ENCODE measurements at regions not wholly inside any gene's neighbourhood (a gene's known extent, or its start where the extent isn't known, plus 50 kb on each side); places are given as distances from the start of the nearest gene placed in this dataset.

GRCh38 chr7:411677-412312 is 107.9 kb downstream of the PDGFA start:
- TF ChIP-seq POLR2A (IDR thresholded peaks at IDR 0.05): no peak
- TF ChIP-seq CTCF (IDR thresholded peaks at IDR 0.05): no peak
- H3K36me3 ChIP-seq: no peaks in the 10 kb centered on the region
- no peak for DNase-seq
- WGBS, 2 donors: 70 to 100% methylated on average over 1 to 12 of the region's 29 CpGs
- intact Hi-C loops (cut with DNase I): no loop called here
- H3K4me1 ChIP-seq: no peaks in the 10 kb centered on the region
- H3K27me3 ChIP-seq: peaks cover 0 to 40% (median 0%) of the 10 kb centered on the region in 4 donors
- H3K27ac ChIP-seq: no peak overlapping the region
- H3K4me3 ChIP-seq: no peak overlapping the region
- H3K9me3 ChIP-seq: peaks cover 0 to under 1% (median 0%) of the 10 kb centered on the region in 3 donors

GRCh38 chr7:412313-412710 is 107.3 kb downstream of the PDGFA start:
- Histone ChIP-seq H3K9me3 (peaks cover 0 to 5% (median 0%) of the 10 kb centered on the region in 3 donors), H3K4me3 (no peak overlapping the region), H3K27me3 (peaks cover 0 to 35% (median 0%) of the 10 kb centered on the region in 4 donors), H3K4me1 (no peaks in the 10 kb centered on the region), H3K36me3 (no peaks in the 10 kb centered on the region), H3K27ac (no peak overlapping the region)
- DNase-seq: no peak
- intact Hi-C loops (cut with DNase I): no loop called here
- 66 to 86% methylated on average over 10 to 11 of the region's 13 CpGs for WGBS, 2 donors
- TF ChIP-seq CTCF (IDR thresholded peaks at IDR 0.05) (no peak), POLR2A (IDR thresholded peaks at IDR 0.05) (no peak)

- H3K36me3 ChIP-seq: no peaks in the 10 kb centered on the region
- H3K4me1 ChIP-seq: no peaks in the 10 kb centered on the region
- intact Hi-C loops (cut with DNase I): no loop called here
- peaks cover 0 to 14% (median 7%) of the 10 kb centered on the region in 3 donors for H3K9me3 ChIP-seq
- H3K27ac ChIP-seq: no peak overlapping the region
- WGBS, 2 donors: 94 to 100% methylated on average over 1 to 3 of the region's 35 CpGs
- DNase-seq: no peak
- TF ChIP-seq CTCF (IDR thresholded peaks at IDR 0.05) (no peak), POLR2A (IDR thresholded peaks at IDR 0.05) (no peak)
- peaks cover 0 to 15% (median 0%) of the 10 kb centered on the region in 4 donors for H3K27me3 ChIP-seq
- H3K4me3 ChIP-seq: no peak overlapping the region
Measured at GRCh38 chr7:414681-415560, 104.7 kb downstream of the PDGFA start.

GRCh38 chr7:415646-416525 is 103.8 kb downstream of the PDGFA start:
- 83 to 86% methylated on average over 16 to 23 of the region's 35 CpGs for WGBS, 2 donors
- Histone ChIP-seq H3K27ac (no peak overlapping the region), H3K36me3 (no peaks in the 10 kb centered on the region), H3K9me3 (peaks cover 0 to 14% (median 7%) of the 10 kb centered on the region in 3 donors), H3K4me3 (no peak overlapping the region), H3K27me3 (peaks cover 0 to 6% (median 0%) of the 10 kb centered on the region in 4 donors), H3K4me1 (no peaks in the 10 kb centered on the region)
- DNase-seq: no peak
- TF ChIP-seq POLR2A (IDR thresholded peaks at IDR 0.05): no peak
- no peak for TF ChIP-seq CTCF (IDR thresholded peaks at IDR 0.05)
- intact Hi-C loops (cut with DNase I): no loop called here
